A172 (cell line): ENCODE measurements at regions not wholly inside any gene's neighbourhood (a gene's known extent, or its start where the extent isn't known, plus 50 kb on each side); places are given as distances from the start of the nearest gene placed in this dataset.

ENCODE experiments used
- DNase-seq: peaks from one replicate; pipeline ENCODE4 v3.0.0-alpha.2; 2015; ENCODE audit warnings: low spot score

- DNase-seq = no peak
These were observed 52.0 kb upstream of the GRAMD1B start for GRCh38 chr11:123378096-123378495.

GRCh38 chr11:123377355-123377754 is 52.7 kb upstream of the GRAMD1B start:
- no peak for DNase-seq

- no peak for DNase-seq
These were observed 54.2 kb upstream of the GRAMD1B start for GRCh38 chr11:123375832-123376231.

- DNase-seq = no peak
These were observed 55.5 kb upstream of the GRAMD1B start for GRCh38 chr11:123374622-123374968.

GRCh38 chr11:123373754-123374621 is 56.1 kb upstream of the GRAMD1B start:
- no peak for DNase-seq

GRCh38 chr11:123371506-123372297 is 58.4 kb upstream of the GRAMD1B start:
- no peak for DNase-seq

GRCh38 chr11:123366924-123367323 is 63.1 kb upstream of the GRAMD1B start:
- no peak for DNase-seq

- DNase-seq = no peak
These were observed 64.1 kb upstream of the GRAMD1B start for GRCh38 chr11:123365955-123366354.

- no peak for DNase-seq
These were observed 66.0 kb upstream of the GRAMD1B start for GRCh38 chr11:123364080-123364479.

GRCh38 chr11:123363556-123363955 is 66.5 kb upstream of the GRAMD1B start:
- DNase-seq = no peak

- DNase-seq = no peak
These were observed 67.1 kb upstream of the GRAMD1B start for GRCh38 chr11:123362941-123363340.

GRCh38 chr11:123362186-123362585 is 67.9 kb upstream of the GRAMD1B start:
- DNase-seq = no peak

- DNase-seq = no peak
These were observed 69.0 kb upstream of the GRAMD1B start for GRCh38 chr11:123361110-123361509.

GRCh38 chr11:123360267-123360936 is 69.7 kb upstream of the GRAMD1B start:
- no peak for DNase-seq

- no peak for DNase-seq
These were observed 71.9 kb upstream of the GRAMD1B start for GRCh38 chr11:123357990-123358827.

GRCh38 chr11:123357353-123357989 is 72.6 kb upstream of the GRAMD1B start:
- DNase-seq = no peak

GRCh38 chr11:123356539-123356938 is 73.5 kb upstream of the GRAMD1B start:
- DNase-seq = no peak

GRCh38 chr11:123354371-123354975 is 75.6 kb upstream of the GRAMD1B start:
- DNase-seq = no peak

- no peak for DNase-seq
These were observed 78.7 kb upstream of the GRAMD1B start for GRCh38 chr11:123351375-123351774.

GRCh38 chr11:123349382-123349781 is 80.7 kb upstream of the GRAMD1B start:
- DNase-seq = no peak
